ENCODE measurements at regions not wholly inside any gene's neighbourhood (a gene's known extent, or its start where the extent isn't known, plus 50 kb on each side); places are given as distances from the start of the nearest gene placed in this dataset.

DNA sequence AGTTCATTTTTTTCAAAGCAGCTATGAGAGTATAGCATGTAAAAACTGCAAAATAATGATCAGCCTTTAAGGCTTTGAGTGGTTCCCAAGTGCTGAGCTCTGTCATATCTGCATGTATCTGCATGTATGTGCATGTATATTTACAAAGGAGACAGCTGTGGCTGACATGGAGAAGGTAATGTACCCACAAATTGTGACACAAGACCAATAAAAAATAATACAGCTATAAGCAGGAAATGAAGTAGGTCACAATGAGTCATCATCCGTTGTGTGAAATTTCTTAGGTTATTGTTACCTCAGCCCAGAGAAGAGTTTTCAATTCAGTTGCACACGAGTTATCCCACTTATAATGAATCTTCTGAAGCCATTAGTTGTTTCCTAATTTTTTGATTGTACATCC lies 60.9 kb upstream of the MED4 start:
- H3K27me3 Mint-ChIP-seq (ENCODE audit: insufficient read depth, low read depth) = peaks cover 3% of the 10 kb centered on the region
- no peaks in the 10 kb centered on the region for H3K4me1 ChIP-seq
- no peaks in the 10 kb centered on the region for H3K9me3 Mint-ChIP-seq
- peaks cover 3% of the 10 kb centered on the region for H3K4me1 Mint-ChIP-seq
- no peak overlapping the region for H3K9ac ChIP-seq
- H3F3A ChIP-seq (ENCODE audit: low read depth) = no peaks in the 10 kb centered on the region
- no peaks in the 10 kb centered on the region for H4K20me1 ChIP-seq (ENCODE audit: low read depth)
- H3K27ac ChIP-seq = no peak overlapping the region
- H3K4me3 ChIP-seq = no peak overlapping the region
- H3K27me3 ChIP-seq = no peaks in the 10 kb centered on the region
- no peak overlapping the region for H2AFZ ChIP-seq (replicated peaks)
- TF ChIP-seq EZH2 (IDR thresholded peaks at IDR 0.05) (no peak), EZH2phosphoT487 (IDR thresholded peaks at IDR 0.05) (no peak)
- TF ChIP-seq, protein P1, sequence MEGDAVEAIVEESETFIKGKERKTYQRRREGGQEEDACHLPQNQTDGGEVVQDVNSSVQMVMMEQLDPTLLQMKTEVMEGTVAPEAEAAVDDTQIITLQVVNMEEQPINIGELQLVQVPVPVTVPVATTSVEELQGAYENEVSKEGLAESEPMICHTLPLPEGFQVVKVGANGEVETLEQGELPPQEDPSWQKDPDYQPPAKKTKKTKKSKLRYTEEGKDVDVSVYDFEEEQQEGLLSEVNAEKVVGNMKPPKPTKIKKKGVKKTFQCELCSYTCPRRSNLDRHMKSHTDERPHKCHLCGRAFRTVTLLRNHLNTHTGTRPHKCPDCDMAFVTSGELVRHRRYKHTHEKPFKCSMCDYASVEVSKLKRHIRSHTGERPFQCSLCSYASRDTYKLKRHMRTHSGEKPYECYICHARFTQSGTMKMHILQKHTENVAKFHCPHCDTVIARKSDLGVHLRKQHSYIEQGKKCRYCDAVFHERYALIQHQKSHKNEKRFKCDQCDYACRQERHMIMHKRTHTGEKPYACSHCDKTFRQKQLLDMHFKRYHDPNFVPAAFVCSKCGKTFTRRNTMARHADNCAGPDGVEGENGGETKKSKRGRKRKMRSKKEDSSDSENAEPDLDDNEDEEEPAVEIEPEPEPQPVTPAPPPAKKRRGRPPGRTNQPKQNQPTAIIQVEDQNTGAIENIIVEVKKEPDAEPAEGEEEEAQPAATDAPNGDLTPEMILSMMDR (IDR thresholded peaks at IDR 0.05) = no peak
- no peaks in the 10 kb centered on the region for H3K79me2 ChIP-seq (ENCODE audit: low read depth)
- no peaks in the 10 kb centered on the region for H3K36me3 ChIP-seq
- no peak overlapping the region for H3K4me2 ChIP-seq
- H3K36me3 Mint-ChIP-seq = no peaks in the 10 kb centered on the region
- DNase-seq (ENCODE audit: low spot score) = no peak
- H3K27ac Mint-ChIP-seq = no peak overlapping the region
- H3K4me3 Mint-ChIP-seq = no peak overlapping the region
- H3K9me3 ChIP-seq (ENCODE audit: low read depth) = no peaks in the 10 kb centered on the region

DNA sequence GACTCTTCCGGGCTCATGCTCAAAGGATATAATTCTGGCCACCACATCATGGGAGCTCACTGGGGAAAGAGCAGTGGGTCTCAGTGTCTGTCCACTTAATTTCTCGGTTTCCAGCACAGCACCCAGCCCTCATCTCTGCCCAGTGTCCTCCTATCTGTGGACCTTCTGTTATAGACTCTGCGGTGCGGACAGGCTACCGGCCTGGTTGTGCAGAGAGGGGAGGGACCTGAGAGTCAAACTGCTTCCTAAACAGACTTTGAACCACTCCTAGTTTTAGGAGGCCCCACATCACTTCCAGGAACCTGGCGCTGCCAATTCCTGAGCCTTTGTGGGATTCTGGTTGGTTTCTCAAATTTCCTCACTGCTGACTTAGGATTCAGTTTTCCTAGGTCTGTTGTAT lies 59.8 kb upstream of the MED4 start:
- Histone ChIP-seq H3K9me3 (ENCODE audit: low read depth) (no peaks in the 10 kb centered on the region), H3K79me2 (ENCODE audit: low read depth) (no peaks in the 10 kb centered on the region), H2AFZ (replicated peaks) (peak overlapping the region; percentile 23), H3K4me1 (no peaks in the 10 kb centered on the region), H3K36me3 (no peaks in the 10 kb centered on the region), H4K20me1 (ENCODE audit: low read depth) (no peaks in the 10 kb centered on the region), H3K4me2 (no peak overlapping the region), H3K27ac (no peak overlapping the region), H3K9ac (no peak overlapping the region), H3K4me3 (no peak overlapping the region), H3K27me3 (no peaks in the 10 kb centered on the region), H3F3A (ENCODE audit: low read depth) (no peaks in the 10 kb centered on the region)
- Mint-ChIP-seq H3K9me3 (no peaks in the 10 kb centered on the region), H3K4me1 (peaks cover 3% of the 10 kb centered on the region), H3K4me3 (no peak overlapping the region), H3K27ac (no peak overlapping the region), H3K36me3 (no peaks in the 10 kb centered on the region), H3K27me3 (ENCODE audit: insufficient read depth, low read depth) (no peaks in the 10 kb centered on the region)
- TF ChIP-seq EZH2phosphoT487 (IDR thresholded peaks at IDR 0.05) = no peak
- TF ChIP-seq, protein P1 (IDR thresholded peaks at IDR 0.05) = no peak
- no peak for TF ChIP-seq EZH2 (IDR thresholded peaks at IDR 0.05)
- DNase-seq (ENCODE audit: low spot score) = no peak

GRCh38 chr13:48153186-48153585 lies 58.3 kb upstream of the MED4 start:
- Histone ChIP-seq H3K79me2 (ENCODE audit: low read depth) (no peaks in the 10 kb centered on the region), H3K36me3 (no peaks in the 10 kb centered on the region), H3K27ac (no peak overlapping the region), H4K20me1 (ENCODE audit: low read depth) (no peaks in the 10 kb centered on the region), H3K9me3 (ENCODE audit: low read depth) (no peaks in the 10 kb centered on the region), H3F3A (ENCODE audit: low read depth) (no peaks in the 10 kb centered on the region), H3K27me3 (no peaks in the 10 kb centered on the region), H3K4me3 (no peak overlapping the region), H3K4me1 (no peaks in the 10 kb centered on the region), H3K9ac (no peak overlapping the region), H3K4me2 (no peak overlapping the region), H2AFZ (replicated peaks) (no peak overlapping the region)
- no peak for DNase-seq (ENCODE audit: low spot score)
- H3K36me3 Mint-ChIP-seq = no peaks in the 10 kb centered on the region
- H3K4me1 Mint-ChIP-seq = no peaks in the 10 kb centered on the region
- H3K27me3 Mint-ChIP-seq (ENCODE audit: insufficient read depth, low read depth) = no peaks in the 10 kb centered on the region
- no peak overlapping the region for H3K27ac Mint-ChIP-seq
- no peaks in the 10 kb centered on the region for H3K9me3 Mint-ChIP-seq
- TF ChIP-seq EZH2 (IDR thresholded peaks at IDR 0.05) (no peak), EZH2phosphoT487 (IDR thresholded peaks at IDR 0.05) (no peak)
- TF ChIP-seq, protein P1 (IDR thresholded peaks at IDR 0.05) = no peak
- no peak overlapping the region for H3K4me3 Mint-ChIP-seq
